ENCODE measurements at regions not wholly inside any gene's neighbourhood (a gene's known extent, or its start where the extent isn't known, plus 50 kb on each side); places are given as distances from the start of the nearest gene placed in this dataset.

- Histone ChIP-seq H3K4me3 (ENCODE audit: low read depth, low read length) (no peak overlapping the region), H3K27me3 (ENCODE audit: control insufficient read depth, insufficient read depth, low read length) (no peaks in the 10 kb centered on the region), H3K36me3 (ENCODE audit: control insufficient read depth, insufficient read depth, low read length) (no peaks in the 10 kb centered on the region)
- peak; percentile 24 for DNase-seq (ENCODE audit: low read depth)
- POLR2A ChIA-PET = no interaction called here
- TF ChIP-seq, protein P1, sequence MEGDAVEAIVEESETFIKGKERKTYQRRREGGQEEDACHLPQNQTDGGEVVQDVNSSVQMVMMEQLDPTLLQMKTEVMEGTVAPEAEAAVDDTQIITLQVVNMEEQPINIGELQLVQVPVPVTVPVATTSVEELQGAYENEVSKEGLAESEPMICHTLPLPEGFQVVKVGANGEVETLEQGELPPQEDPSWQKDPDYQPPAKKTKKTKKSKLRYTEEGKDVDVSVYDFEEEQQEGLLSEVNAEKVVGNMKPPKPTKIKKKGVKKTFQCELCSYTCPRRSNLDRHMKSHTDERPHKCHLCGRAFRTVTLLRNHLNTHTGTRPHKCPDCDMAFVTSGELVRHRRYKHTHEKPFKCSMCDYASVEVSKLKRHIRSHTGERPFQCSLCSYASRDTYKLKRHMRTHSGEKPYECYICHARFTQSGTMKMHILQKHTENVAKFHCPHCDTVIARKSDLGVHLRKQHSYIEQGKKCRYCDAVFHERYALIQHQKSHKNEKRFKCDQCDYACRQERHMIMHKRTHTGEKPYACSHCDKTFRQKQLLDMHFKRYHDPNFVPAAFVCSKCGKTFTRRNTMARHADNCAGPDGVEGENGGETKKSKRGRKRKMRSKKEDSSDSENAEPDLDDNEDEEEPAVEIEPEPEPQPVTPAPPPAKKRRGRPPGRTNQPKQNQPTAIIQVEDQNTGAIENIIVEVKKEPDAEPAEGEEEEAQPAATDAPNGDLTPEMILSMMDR (IDR thresholded peaks at IDR 0.05; ENCODE audit: insufficient read depth, low read depth, low read length) = no peak
- CTCF ChIA-PET = no interaction called here
These were observed 502.7 kb downstream of the FGF9 start for GRCh38 chr13:22173610-22174009.

- Histone ChIP-seq H3K27me3 (ENCODE audit: control insufficient read depth, insufficient read depth, low read length) (no peaks in the 10 kb centered on the region), H3K36me3 (ENCODE audit: control insufficient read depth, insufficient read depth, low read length) (no peaks in the 10 kb centered on the region), H3K4me3 (ENCODE audit: low read depth, low read length) (no peak overlapping the region)
- TF ChIP-seq, protein P1 (IDR thresholded peaks at IDR 0.05; ENCODE audit: insufficient read depth, low read depth, low read length) = no peak
- DNase-seq (ENCODE audit: low read depth) = no peak
- POLR2A ChIA-PET = no interaction called here
- CTCF ChIA-PET = no interaction called here
These were observed 504.4 kb downstream of the FGF9 start for GRCh38 chr13:22175241-22175640.

GRCh38 chr13:22175815-22176214, 504.9 kb downstream of the FGF9 start:
- no peaks in the 10 kb centered on the region for H3K27me3 ChIP-seq (ENCODE audit: control insufficient read depth, insufficient read depth, low read length)
- CTCF ChIA-PET = no interaction called here
- DNase-seq (ENCODE audit: low read depth) = no peak
- POLR2A ChIA-PET = no interaction called here
- no peaks in the 10 kb centered on the region for H3K36me3 ChIP-seq (ENCODE audit: control insufficient read depth, insufficient read depth, low read length)
- TF ChIP-seq, protein P1 (IDR thresholded peaks at IDR 0.05; ENCODE audit: insufficient read depth, low read depth, low read length) = no peak
- H3K4me3 ChIP-seq (ENCODE audit: low read depth, low read length) = no peak overlapping the region

- TF ChIP-seq, protein P1 (IDR thresholded peaks at IDR 0.05; ENCODE audit: insufficient read depth, low read depth, low read length) = no peak
- H3K27me3 ChIP-seq (ENCODE audit: control insufficient read depth, insufficient read depth, low read length) = no peaks in the 10 kb centered on the region
- H3K4me3 ChIP-seq (ENCODE audit: low read depth, low read length) = no peak overlapping the region
- POLR2A ChIA-PET = no interaction called here
- H3K36me3 ChIP-seq (ENCODE audit: control insufficient read depth, insufficient read depth, low read length) = no peaks in the 10 kb centered on the region
- CTCF ChIA-PET = no interaction called here
- no peak for DNase-seq (ENCODE audit: low read depth)
These were observed 506.2 kb downstream of the FGF9 start for GRCh38 chr13:22176968-22177520.

DNA sequence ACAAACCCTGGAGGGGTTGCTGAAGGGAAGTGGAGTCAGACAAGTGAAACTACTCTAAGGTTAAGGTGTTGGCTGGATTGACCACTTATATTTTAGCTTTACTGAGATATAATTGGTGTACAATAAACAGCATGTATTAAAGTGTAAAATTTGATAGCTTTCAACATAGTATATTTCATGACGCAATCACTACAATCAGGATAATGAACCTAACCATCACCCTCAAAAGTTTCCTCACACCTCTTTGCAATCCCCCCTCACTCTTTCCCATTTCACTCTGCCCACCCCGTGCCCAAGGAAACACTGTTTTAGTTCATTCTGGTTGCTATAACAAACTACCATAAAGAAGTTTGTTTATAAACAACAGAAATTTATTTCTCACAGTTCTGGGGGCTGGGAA, 508.0 kb downstream of the FGF9 start:
- Histone ChIP-seq H3K27me3 (ENCODE audit: control insufficient read depth, insufficient read depth, low read length) (no peaks in the 10 kb centered on the region), H3K4me3 (ENCODE audit: low read depth, low read length) (no peak overlapping the region), H3K36me3 (ENCODE audit: control insufficient read depth, insufficient read depth, low read length) (no peaks in the 10 kb centered on the region)
- ChIA-PET POLR2A (no interaction called here), CTCF (no interaction called here)
- TF ChIP-seq, protein P1 (IDR thresholded peaks at IDR 0.05; ENCODE audit: insufficient read depth, low read depth, low read length) = no peak
- DNase-seq (ENCODE audit: low read depth) = no peak

Measured in BJ (cell line).